ENCODE measurements at regions not wholly inside any gene's neighbourhood (a gene's known extent, or its start where the extent isn't known, plus 50 kb on each side); places are given as distances from the start of the nearest gene placed in this dataset.

- Histone ChIP-seq H3K9me3 (ENCODE audit: control insufficient read depth, insufficient read depth, low read depth, low read length) (peaks cover 3% of the 10 kb centered on the region), H3K27me3 (ENCODE audit: control insufficient read depth, insufficient read depth, low read length) (no peaks in the 10 kb centered on the region), H3K4me3 (ENCODE audit: low read depth, low read length) (no peak overlapping the region), H3K27ac (ENCODE audit: low read depth, low read length) (no peak overlapping the region), H3K9ac (ENCODE audit: low read length) (no peak overlapping the region), H3K36me3 (ENCODE audit: control insufficient read depth, insufficient read depth, low read length) (no peaks in the 10 kb centered on the region), H3K4me1 (ENCODE audit: control insufficient read depth, insufficient read depth, low read length) (no peaks in the 10 kb centered on the region)
Measured at GRCh38 chr10:2994221-2994961, 73.0 kb upstream of the PFKP start.

- Histone ChIP-seq H3K9ac (ENCODE audit: low read length) (no peak overlapping the region), H3K4me1 (ENCODE audit: control insufficient read depth, insufficient read depth, low read length) (no peaks in the 10 kb centered on the region), H3K36me3 (ENCODE audit: control insufficient read depth, insufficient read depth, low read length) (no peaks in the 10 kb centered on the region), H3K27ac (ENCODE audit: low read depth, low read length) (no peak overlapping the region), H3K9me3 (ENCODE audit: control insufficient read depth, insufficient read depth, low read depth, low read length) (peaks cover 8% of the 10 kb centered on the region), H3K4me3 (ENCODE audit: low read depth, low read length) (no peak overlapping the region), H3K27me3 (ENCODE audit: control insufficient read depth, insufficient read depth, low read length) (no peaks in the 10 kb centered on the region)
Measured at GRCh38 chr10:2993636-2994035, 73.7 kb upstream of the PFKP start.

- Histone ChIP-seq H3K27ac (ENCODE audit: low read depth, low read length) (no peak overlapping the region), H3K4me1 (ENCODE audit: control insufficient read depth, insufficient read depth, low read length) (no peaks in the 10 kb centered on the region), H3K9me3 (ENCODE audit: control insufficient read depth, insufficient read depth, low read depth, low read length) (peaks cover 8% of the 10 kb centered on the region), H3K36me3 (ENCODE audit: control insufficient read depth, insufficient read depth, low read length) (no peaks in the 10 kb centered on the region), H3K27me3 (ENCODE audit: control insufficient read depth, insufficient read depth, low read length) (no peaks in the 10 kb centered on the region), H3K9ac (ENCODE audit: low read length) (no peak overlapping the region), H3K4me3 (ENCODE audit: low read depth, low read length) (no peak overlapping the region)
Measured at GRCh38 chr10:2992401-2993198, 74.7 kb upstream of the PFKP start.

GRCh38 chr10:2990764-2991163 lies 76.6 kb upstream of the PFKP start:
- Histone ChIP-seq H3K9me3 (ENCODE audit: control insufficient read depth, insufficient read depth, low read depth, low read length) (peaks cover 8% of the 10 kb centered on the region), H3K4me1 (ENCODE audit: control insufficient read depth, insufficient read depth, low read length) (peaks cover 8% of the 10 kb centered on the region; the same call in 1 of the 2 replicates), H3K27ac (ENCODE audit: low read depth, low read length) (no peak overlapping the region), H3K4me3 (ENCODE audit: low read depth, low read length) (no peak overlapping the region), H3K36me3 (ENCODE audit: control insufficient read depth, insufficient read depth, low read length) (no peaks in the 10 kb centered on the region), H3K9ac (ENCODE audit: low read length) (no peak overlapping the region), H3K27me3 (ENCODE audit: control insufficient read depth, insufficient read depth, low read length) (no peaks in the 10 kb centered on the region)

GRCh38 chr10:2989292-2989947 lies 77.9 kb upstream of the PFKP start:
- Histone ChIP-seq H3K4me3 (ENCODE audit: low read depth, low read length) (no peak overlapping the region), H3K27ac (ENCODE audit: low read depth, low read length) (no peak overlapping the region), H3K27me3 (ENCODE audit: control insufficient read depth, insufficient read depth, low read length) (no peaks in the 10 kb centered on the region), H3K9me3 (ENCODE audit: control insufficient read depth, insufficient read depth, low read depth, low read length) (peaks cover 8% of the 10 kb centered on the region), H3K4me1 (ENCODE audit: control insufficient read depth, insufficient read depth, low read length) (peaks cover 13% of the 10 kb centered on the region; the same call in 1 of the 2 replicates), H3K36me3 (ENCODE audit: control insufficient read depth, insufficient read depth, low read length) (no peaks in the 10 kb centered on the region), H3K9ac (ENCODE audit: low read length) (no peak overlapping the region)

- no peak overlapping the region for H3K9ac ChIP-seq (ENCODE audit: low read length)
- no peaks in the 10 kb centered on the region for H3K36me3 ChIP-seq (ENCODE audit: control insufficient read depth, insufficient read depth, low read length)
- H3K9me3 ChIP-seq (ENCODE audit: control insufficient read depth, insufficient read depth, low read depth, low read length) = peaks cover 8% of the 10 kb centered on the region
- no peak overlapping the region for H3K4me3 ChIP-seq (ENCODE audit: low read depth, low read length)
- H3K27me3 ChIP-seq (ENCODE audit: control insufficient read depth, insufficient read depth, low read length) = no peaks in the 10 kb centered on the region
- no peak overlapping the region for H3K27ac ChIP-seq (ENCODE audit: low read depth, low read length)
- peaks cover 13% of the 10 kb centered on the region; the same call in 1 of the 2 replicates for H3K4me1 ChIP-seq (ENCODE audit: control insufficient read depth, insufficient read depth, low read length)
Measured at GRCh38 chr10:2987185-2987768, 80.1 kb upstream of the PFKP start.

GRCh38 chr10:2986391-2986801 lies 81.0 kb upstream of the PFKP start:
- Histone ChIP-seq H3K9ac (ENCODE audit: low read length) (no peak overlapping the region), H3K27ac (ENCODE audit: low read depth, low read length) (no peak overlapping the region), H3K4me3 (ENCODE audit: low read depth, low read length) (no peak overlapping the region), H3K36me3 (ENCODE audit: control insufficient read depth, insufficient read depth, low read length) (no peaks in the 10 kb centered on the region), H3K27me3 (ENCODE audit: control insufficient read depth, insufficient read depth, low read length) (no peaks in the 10 kb centered on the region), H3K4me1 (ENCODE audit: control insufficient read depth, insufficient read depth, low read length) (peaks cover 14% of the 10 kb centered on the region; the same call in 1 of the 2 replicates), H3K9me3 (ENCODE audit: control insufficient read depth, insufficient read depth, low read depth, low read length) (peaks cover 8% of the 10 kb centered on the region)

GRCh38 chr10:2985729-2986232 lies 81.6 kb upstream of the PFKP start:
- Histone ChIP-seq H3K9me3 (ENCODE audit: control insufficient read depth, insufficient read depth, low read depth, low read length) (peaks cover 8% of the 10 kb centered on the region), H3K27me3 (ENCODE audit: control insufficient read depth, insufficient read depth, low read length) (no peaks in the 10 kb centered on the region), H3K9ac (ENCODE audit: low read length) (no peak overlapping the region), H3K4me1 (ENCODE audit: control insufficient read depth, insufficient read depth, low read length) (peaks cover 20% of the 10 kb centered on the region; the same call in 1 of the 2 replicates), H3K27ac (ENCODE audit: low read depth, low read length) (no peak overlapping the region), H3K4me3 (ENCODE audit: low read depth, low read length) (no peak overlapping the region), H3K36me3 (ENCODE audit: control insufficient read depth, insufficient read depth, low read length) (no peaks in the 10 kb centered on the region)

GRCh38 chr10:2984682-2985081 lies 82.7 kb upstream of the PFKP start:
- Histone ChIP-seq H3K27ac (ENCODE audit: low read depth, low read length) (no peak overlapping the region), H3K9ac (ENCODE audit: low read length) (no peak overlapping the region), H3K36me3 (ENCODE audit: control insufficient read depth, insufficient read depth, low read length) (no peaks in the 10 kb centered on the region)

GRCh38 chr10:2982146-2982545 lies 85.2 kb upstream of the PFKP start:
- H3K9me3 ChIP-seq (ENCODE audit: control insufficient read depth, insufficient read depth, low read depth, low read length) = no peaks in the 10 kb centered on the region
- H3K4me3 ChIP-seq (ENCODE audit: low read depth, low read length) = no peak overlapping the region
- H3K27ac ChIP-seq (ENCODE audit: low read depth, low read length) = no peak overlapping the region
- H3K36me3 ChIP-seq (ENCODE audit: control insufficient read depth, insufficient read depth, low read length) = no peaks in the 10 kb centered on the region
- H3K4me1 ChIP-seq (ENCODE audit: control insufficient read depth, insufficient read depth, low read length) = peaks cover 20% of the 10 kb centered on the region; the same call in 1 of the 2 replicates
- H3K27me3 ChIP-seq (ENCODE audit: control insufficient read depth, insufficient read depth, low read length) = no peaks in the 10 kb centered on the region
- no peak overlapping the region for H3K9ac ChIP-seq (ENCODE audit: low read length)

More at GRCh38 chr10:2984682-2985081, 82.7 kb upstream of the PFKP start:
- no peak overlapping the region for H3K4me3 ChIP-seq (ENCODE audit: low read depth, low read length)
- H3K27me3 ChIP-seq (ENCODE audit: control insufficient read depth, insufficient read depth, low read length) = no peaks in the 10 kb centered on the region
- peaks cover 8% of the 10 kb centered on the region for H3K9me3 ChIP-seq (ENCODE audit: control insufficient read depth, insufficient read depth, low read depth, low read length)
- peaks cover 20% of the 10 kb centered on the region; the same call in 1 of the 2 replicates for H3K4me1 ChIP-seq (ENCODE audit: control insufficient read depth, insufficient read depth, low read length)

All from HUES6 (cell line).